Effector memory CD4-positive, alpha-beta T cell (primary cell): ENCODE measurements at regions not wholly inside any gene's neighbourhood (a gene's known extent, or its start where the extent isn't known, plus 50 kb on each side); places are given as distances from the start of the nearest gene placed in this dataset.

Experiments
- DNase-seq, 3 donors: peaks; one replicate each; pipeline ENCODE4 v3.0.0-alpha.2; 2020
- H3K27ac ChIP-seq: 2 replicates; pipeline ENCODE4 v1.7.0; 2013; ENCODE audit warnings: mild to moderate bottlenecking, low read length, moderate library complexity; ENCODE audit not compliant: insufficient read depth, poor library complexity, severe bottlenecking
- H3K27me3 ChIP-seq: replicated peaks from 2 replicates; pipeline ENCODE4 v1.7.0; 2013; ENCODE audit warnings: mild to moderate bottlenecking, low read length; ENCODE audit not compliant: insufficient read depth, control insufficient read depth, poor library complexity, severe bottlenecking
- H3K36me3 ChIP-seq: 2 replicates; pipeline ENCODE4 v1.7.0; 2013; ENCODE audit warnings: mild to moderate bottlenecking, low read length, moderate library complexity; ENCODE audit not compliant: control insufficient read depth, insufficient read depth
- H3K4me1 ChIP-seq: 2 replicates; pipeline ENCODE4 v1.7.0; 2013; ENCODE audit warnings: low read length, mild to moderate bottlenecking; ENCODE audit not compliant: control insufficient read depth, insufficient read depth, poor library complexity, severe bottlenecking
- H3K4me3 ChIP-seq: 2 replicates; pipeline ENCODE4 v1.7.0; 2013; ENCODE audit warnings: low read length, low read depth, mild to moderate bottlenecking; ENCODE audit not compliant: insufficient read depth, poor library complexity, severe bottlenecking
- H3K9me3 ChIP-seq: 2 replicates; pipeline ENCODE4 v1.7.0; 2013; ENCODE audit warnings: mild to moderate bottlenecking, low read length, moderate library complexity; ENCODE audit not compliant: control insufficient read depth

DNA sequence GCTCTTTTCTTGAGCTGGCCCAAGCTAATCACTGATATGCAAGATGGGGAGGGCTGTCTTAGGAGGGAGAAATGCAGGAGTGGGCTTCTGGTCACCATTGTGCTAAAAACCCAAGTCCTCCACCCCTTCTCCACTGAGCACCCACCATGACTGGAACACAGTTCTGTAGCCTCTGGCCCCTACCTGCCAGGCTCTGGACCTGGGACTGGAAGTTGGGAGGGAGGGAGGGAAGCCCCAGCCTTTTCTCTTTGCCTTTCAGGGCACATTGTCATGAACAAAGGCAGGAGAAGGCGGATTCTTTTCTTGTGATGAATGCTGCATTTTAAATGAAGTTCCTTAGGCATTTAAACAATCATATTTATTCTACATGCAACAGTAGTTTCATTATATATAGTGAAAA lies 559.1 kb upstream of the TRPC7 start:
- no peaks in the 10 kb centered on the region for H3K9me3 ChIP-seq
- no peak overlapping the region for H3K27ac ChIP-seq
- H3K4me1 ChIP-seq = no peaks in the 10 kb centered on the region
- H3K27me3 ChIP-seq = no peaks in the 10 kb centered on the region
- no peak overlapping the region for H3K4me3 ChIP-seq
- no peak for DNase-seq
- H3K36me3 ChIP-seq = no peaks in the 10 kb centered on the region

- Histone ChIP-seq H3K36me3 (no peaks in the 10 kb centered on the region), H3K27ac (no peak overlapping the region), H3K4me3 (no peak overlapping the region), H3K4me1 (no peaks in the 10 kb centered on the region), H3K27me3 (no peaks in the 10 kb centered on the region), H3K9me3 (no peaks in the 10 kb centered on the region)
- no peak for DNase-seq
Observed at GRCh38 chr5:136910625-136911024, 545.3 kb upstream of the TRPC7 start.

- no peak for DNase-seq
- Histone ChIP-seq H3K4me3 (no peak overlapping the region), H3K9me3 (no peaks in the 10 kb centered on the region)
Observed at GRCh38 chr5:136909906-136910305, 544.6 kb upstream of the TRPC7 start.

GRCh38 chr5:136907371-136907770 lies 542.0 kb upstream of the TRPC7 start:
- H3K4me3 ChIP-seq = no peak overlapping the region
- H3K27ac ChIP-seq = no peak overlapping the region
- H3K27me3 ChIP-seq = no peaks in the 10 kb centered on the region
- no peak for DNase-seq
- no peaks in the 10 kb centered on the region for H3K9me3 ChIP-seq
- no peaks in the 10 kb centered on the region for H3K4me1 ChIP-seq
- no peaks in the 10 kb centered on the region for H3K36me3 ChIP-seq

More at GRCh38 chr5:136909906-136910305, 544.6 kb upstream of the TRPC7 start:
- no peaks in the 10 kb centered on the region for H3K27me3 ChIP-seq
- no peaks in the 10 kb centered on the region for H3K4me1 ChIP-seq
- H3K36me3 ChIP-seq = no peaks in the 10 kb centered on the region
- H3K27ac ChIP-seq = no peak overlapping the region

- no peaks in the 10 kb centered on the region for H3K4me1 ChIP-seq
- no peak for DNase-seq
- H3K27ac ChIP-seq = no peak overlapping the region
- H3K4me3 ChIP-seq = no peak overlapping the region
- H3K36me3 ChIP-seq = no peaks in the 10 kb centered on the region
- H3K9me3 ChIP-seq = no peaks in the 10 kb centered on the region
- no peaks in the 10 kb centered on the region for H3K27me3 ChIP-seq
Observed at GRCh38 chr5:136906545-136906944, 541.2 kb upstream of the TRPC7 start.

DNA sequence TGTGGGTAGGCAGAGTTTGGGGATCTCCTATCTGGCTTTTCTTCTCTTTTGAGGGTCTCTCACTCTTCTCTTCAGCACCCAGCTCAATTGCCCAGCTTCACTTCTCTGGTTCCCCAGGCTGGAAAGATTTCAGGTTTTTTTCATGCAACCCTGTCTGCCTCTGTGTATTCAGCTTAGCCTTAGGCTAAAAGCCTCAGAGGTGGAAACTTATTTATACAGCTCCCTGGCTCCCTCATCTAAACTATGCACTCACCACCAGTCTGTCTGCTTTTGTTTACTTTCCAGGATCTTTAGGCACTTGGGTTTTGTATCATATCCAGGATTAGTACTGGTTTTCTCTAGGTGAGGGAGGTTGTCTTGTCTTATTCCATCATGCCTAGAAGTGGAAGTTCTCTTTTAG lies 540.2 kb upstream of the TRPC7 start:
- no peak for DNase-seq
- Histone ChIP-seq H3K9me3 (no peaks in the 10 kb centered on the region), H3K27ac (no peak overlapping the region), H3K4me1 (no peaks in the 10 kb centered on the region), H3K36me3 (no peaks in the 10 kb centered on the region), H3K4me3 (no peak overlapping the region), H3K27me3 (no peaks in the 10 kb centered on the region)

DNA sequence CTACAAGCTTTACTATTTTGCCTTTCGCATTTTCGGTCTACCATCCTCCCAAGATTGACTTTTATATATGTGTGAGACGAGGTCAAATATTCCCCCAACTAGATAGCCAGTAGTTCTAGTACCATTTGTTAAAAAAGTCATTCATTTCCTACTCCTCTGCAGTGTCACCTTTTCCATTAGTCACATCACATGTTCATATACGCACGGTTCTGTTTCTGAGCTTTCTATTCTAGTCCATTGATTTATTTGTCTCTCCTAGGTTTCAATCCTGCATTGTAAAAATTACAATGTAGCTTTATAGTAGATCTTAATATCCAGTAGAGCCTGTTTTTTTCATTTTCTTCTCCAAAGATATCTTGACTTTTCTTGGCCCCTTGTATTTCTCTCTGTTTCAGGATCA lies 528.7 kb upstream of the TRPC7 start:
- no peaks in the 10 kb centered on the region for H3K4me1 ChIP-seq
- no peaks in the 10 kb centered on the region for H3K27me3 ChIP-seq
- no peak overlapping the region for H3K4me3 ChIP-seq
- no peak overlapping the region for H3K27ac ChIP-seq
- H3K9me3 ChIP-seq = no peaks in the 10 kb centered on the region
- DNase-seq = no peak
- H3K36me3 ChIP-seq = no peaks in the 10 kb centered on the region

GRCh38 chr5:136892000-136892399 lies 526.7 kb upstream of the TRPC7 start:
- Histone ChIP-seq H3K4me1 (no peaks in the 10 kb centered on the region), H3K4me3 (no peak overlapping the region), H3K27ac (no peak overlapping the region), H3K36me3 (no peaks in the 10 kb centered on the region), H3K9me3 (no peaks in the 10 kb centered on the region), H3K27me3 (no peaks in the 10 kb centered on the region)
- DNase-seq = no peak

- Histone ChIP-seq H3K36me3 (no peaks in the 10 kb centered on the region), H3K27me3 (no peaks in the 10 kb centered on the region), H3K9me3 (no peaks in the 10 kb centered on the region), H3K4me3 (no peak overlapping the region), H3K4me1 (no peaks in the 10 kb centered on the region), H3K27ac (no peak overlapping the region)
- DNase-seq = no peak
Observed at GRCh38 chr5:136891175-136891972, 526.0 kb upstream of the TRPC7 start.

GRCh38 chr5:136890431-136891148 lies 525.2 kb upstream of the TRPC7 start:
- Histone ChIP-seq H3K4me1 (no peaks in the 10 kb centered on the region), H3K4me3 (no peak overlapping the region), H3K9me3 (no peaks in the 10 kb centered on the region), H3K27ac (no peak overlapping the region), H3K27me3 (no peaks in the 10 kb centered on the region), H3K36me3 (no peaks in the 10 kb centered on the region)
- no peak for DNase-seq
